ENCODE measurements at regions not wholly inside any gene's neighbourhood (a gene's known extent, or its start where the extent isn't known, plus 50 kb on each side); places are given as distances from the start of the nearest gene placed in this dataset.

GRCh38 chr6:145266432-145267075 is 468.8 kb downstream of the EPM2A start:
- H3K4me1 Mint-ChIP-seq = no peaks in the 10 kb centered on the region
- no peaks in the 10 kb centered on the region for H3K9me3 ChIP-seq (ENCODE audit: control insufficient read depth, low read length, poor library complexity, severe bottlenecking)
- H3K27me3 Mint-ChIP-seq = peaks cover 27% of the 10 kb centered on the region
- H3K36me3 Mint-ChIP-seq (ENCODE audit: low read depth) = no peaks in the 10 kb centered on the region
- no peak overlapping the region for H3K4me3 Mint-ChIP-seq
- DNase-seq (no peak), ATAC-seq (no peak)
- no peak overlapping the region for H3K27ac Mint-ChIP-seq

DNA sequence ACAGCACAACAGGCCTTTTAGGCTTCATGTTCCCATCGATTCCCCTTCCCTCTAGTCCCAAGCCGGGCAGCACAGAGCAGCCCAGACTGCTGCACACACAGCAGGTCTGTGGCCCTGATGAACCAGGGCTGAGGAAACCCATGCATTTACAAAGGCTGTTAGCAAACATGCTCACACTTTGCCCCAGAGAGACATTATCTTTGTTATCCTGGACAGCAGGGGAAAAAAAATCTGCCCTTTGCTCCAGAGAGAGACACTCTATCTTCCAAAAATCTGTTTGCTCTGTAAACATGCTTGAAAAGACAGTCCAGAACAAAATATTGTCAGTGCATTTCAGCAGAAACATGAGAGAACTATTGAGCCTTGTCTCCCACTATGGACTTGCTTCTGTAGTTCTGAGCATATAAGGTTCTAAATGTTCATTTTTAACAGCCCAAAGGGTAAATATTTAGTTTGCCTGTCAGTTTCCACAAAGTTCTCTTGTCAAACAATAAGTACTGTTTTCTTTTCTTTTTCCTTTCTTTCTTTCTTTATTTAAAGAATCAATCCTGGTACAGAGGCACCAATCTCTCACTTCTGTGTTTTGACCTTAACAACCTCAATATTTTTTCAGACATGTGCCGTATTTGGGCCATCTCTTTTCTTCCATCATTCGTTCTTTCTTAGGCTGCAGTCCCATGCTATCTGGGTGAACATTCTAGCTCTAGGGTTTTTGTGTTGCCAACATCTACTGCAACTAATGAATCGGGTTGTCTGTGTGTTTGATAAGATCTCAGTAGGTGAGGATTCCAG is 468.0 kb downstream of the EPM2A start:
- DNase-seq (no peak), ATAC-seq (no peak)
- no peaks in the 10 kb centered on the region for H3K9me3 ChIP-seq (ENCODE audit: control insufficient read depth, low read length, poor library complexity, severe bottlenecking)
- Mint-ChIP-seq H3K27me3 (peaks cover 21% of the 10 kb centered on the region), H3K4me1 (no peaks in the 10 kb centered on the region), H3K36me3 (ENCODE audit: low read depth) (no peaks in the 10 kb centered on the region), H3K4me3 (no peak overlapping the region), H3K27ac (no peak overlapping the region)

DNA sequence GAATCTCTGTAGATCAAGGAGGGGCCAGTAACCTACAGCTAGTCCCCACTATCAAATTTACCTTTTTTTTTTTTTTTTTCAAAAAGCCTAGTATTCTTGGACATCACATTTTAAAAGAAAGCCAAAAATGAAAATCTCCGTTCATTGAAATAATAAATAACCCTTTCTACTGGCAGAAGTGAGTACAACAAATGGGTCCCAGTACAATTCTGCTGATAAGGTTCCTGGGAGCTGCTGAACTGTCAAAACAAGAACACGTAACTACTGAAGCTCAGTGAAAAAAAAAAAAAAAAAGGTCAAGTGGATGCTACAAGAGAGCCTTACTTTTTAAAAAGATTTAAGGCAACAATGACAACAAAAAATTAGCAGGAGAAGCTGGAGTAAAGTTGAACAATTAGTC is 464.9 kb downstream of the EPM2A start:
- H3K9me3 ChIP-seq (ENCODE audit: control insufficient read depth, low read length, poor library complexity, severe bottlenecking) = no peaks in the 10 kb centered on the region
- no peak overlapping the region for H3K4me3 Mint-ChIP-seq
- H3K27me3 Mint-ChIP-seq = peaks cover 15% of the 10 kb centered on the region
- ATAC-seq = no peak
- no peak overlapping the region for H3K27ac Mint-ChIP-seq
- H3K4me1 Mint-ChIP-seq = no peaks in the 10 kb centered on the region
- no peak for DNase-seq
- H3K36me3 Mint-ChIP-seq (ENCODE audit: low read depth) = no peaks in the 10 kb centered on the region

GRCh38 chr6:145271040-145271439 is 464.3 kb downstream of the EPM2A start:
- no peak for DNase-seq

GRCh38 chr6:145271577-145271976 is 463.7 kb downstream of the EPM2A start:
- Mint-ChIP-seq H3K4me3 (no peak overlapping the region), H3K4me1 (no peaks in the 10 kb centered on the region), H3K36me3 (ENCODE audit: low read depth) (no peaks in the 10 kb centered on the region), H3K27ac (no peak overlapping the region), H3K27me3 (peaks cover 15% of the 10 kb centered on the region)
- no peak for DNase-seq
- ATAC-seq = no peak
- H3K9me3 ChIP-seq (ENCODE audit: control insufficient read depth, low read length, poor library complexity, severe bottlenecking) = no peaks in the 10 kb centered on the region

More at GRCh38 chr6:145271040-145271439, 464.3 kb downstream of the EPM2A start:
- H3K27me3 Mint-ChIP-seq = peaks cover 15% of the 10 kb centered on the region
- no peak overlapping the region for H3K4me3 Mint-ChIP-seq
- H3K36me3 Mint-ChIP-seq (ENCODE audit: low read depth) = no peaks in the 10 kb centered on the region
- no peak overlapping the region for H3K27ac Mint-ChIP-seq
- H3K9me3 ChIP-seq (ENCODE audit: control insufficient read depth, low read length, poor library complexity, severe bottlenecking) = no peaks in the 10 kb centered on the region
- H3K4me1 Mint-ChIP-seq = no peaks in the 10 kb centered on the region
- no peak for ATAC-seq

- Mint-ChIP-seq H3K4me3 (no peak overlapping the region), H3K36me3 (ENCODE audit: low read depth) (no peaks in the 10 kb centered on the region), H3K4me1 (no peaks in the 10 kb centered on the region), H3K27me3 (peaks cover 15% of the 10 kb centered on the region), H3K27ac (no peak overlapping the region)
- DNase-seq (no peak), ATAC-seq (no peak)
- H3K9me3 ChIP-seq (ENCODE audit: control insufficient read depth, low read length, poor library complexity, severe bottlenecking) = no peaks in the 10 kb centered on the region
Observed at GRCh38 chr6:145272246-145272645, 463.1 kb downstream of the EPM2A start.

GRCh38 chr6:145273136-145273535 is 462.2 kb downstream of the EPM2A start:
- ATAC-seq = no peak

GRCh38 chr6:145274083-145274482 is 461.2 kb downstream of the EPM2A start:
- DNase-seq (no peak), ATAC-seq (no peak)
- H3K9me3 ChIP-seq (ENCODE audit: control insufficient read depth, low read length, poor library complexity, severe bottlenecking) = no peaks in the 10 kb centered on the region
- no peaks in the 10 kb centered on the region for H3K4me1 Mint-ChIP-seq
- no peak overlapping the region for H3K4me3 Mint-ChIP-seq
- H3K27ac Mint-ChIP-seq = no peak overlapping the region
- no peaks in the 10 kb centered on the region for H3K36me3 Mint-ChIP-seq (ENCODE audit: low read depth)
- H3K27me3 Mint-ChIP-seq = peaks cover 14% of the 10 kb centered on the region

More at GRCh38 chr6:145273136-145273535, 462.2 kb downstream of the EPM2A start:
- H3K27ac Mint-ChIP-seq = no peak overlapping the region
- no peaks in the 10 kb centered on the region for H3K4me1 Mint-ChIP-seq
- H3K4me3 Mint-ChIP-seq = no peak overlapping the region
- H3K9me3 ChIP-seq (ENCODE audit: control insufficient read depth, low read length, poor library complexity, severe bottlenecking) = no peaks in the 10 kb centered on the region
- peaks cover 15% of the 10 kb centered on the region for H3K27me3 Mint-ChIP-seq
- H3K36me3 Mint-ChIP-seq (ENCODE audit: low read depth) = no peaks in the 10 kb centered on the region
- DNase-seq = no peak

DNA sequence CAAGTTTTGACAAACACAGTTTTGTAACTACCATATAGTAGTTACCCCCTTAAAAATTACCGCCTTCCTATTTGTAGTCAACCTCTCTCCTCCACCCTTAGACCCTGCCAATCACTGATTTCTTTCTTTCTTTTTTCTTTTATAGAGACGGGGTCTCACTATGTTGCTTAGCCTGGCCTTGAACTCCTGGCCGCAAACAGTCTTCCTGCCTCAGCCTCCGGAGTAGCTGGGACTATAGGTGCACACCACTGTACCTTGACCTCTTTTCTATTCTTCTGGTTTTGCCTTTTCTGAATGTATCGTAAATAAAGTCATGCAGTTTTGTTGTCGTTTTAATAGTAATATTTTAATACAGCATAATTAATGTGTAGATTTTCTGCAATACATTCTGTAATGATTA is 460.3 kb downstream of the EPM2A start:
- no peak for DNase-seq

GRCh38 chr6:145275787-145276186 is 459.5 kb downstream of the EPM2A start:
- Mint-ChIP-seq H3K36me3 (ENCODE audit: low read depth) (no peaks in the 10 kb centered on the region), H3K4me1 (no peaks in the 10 kb centered on the region), H3K4me3 (no peak overlapping the region), H3K27ac (no peak overlapping the region), H3K27me3 (peaks cover 7% of the 10 kb centered on the region)
- no peak for ATAC-seq
- DNase-seq = no peak
- H3K9me3 ChIP-seq (ENCODE audit: control insufficient read depth, low read length, poor library complexity, severe bottlenecking) = no peaks in the 10 kb centered on the region

More for the DNA sequence above, 460.3 kb downstream of the EPM2A start:
- Mint-ChIP-seq H3K27me3 (peaks cover 7% of the 10 kb centered on the region), H3K4me1 (no peaks in the 10 kb centered on the region), H3K4me3 (no peak overlapping the region), H3K36me3 (ENCODE audit: low read depth) (no peaks in the 10 kb centered on the region), H3K27ac (no peak overlapping the region)
- no peaks in the 10 kb centered on the region for H3K9me3 ChIP-seq (ENCODE audit: control insufficient read depth, low read length, poor library complexity, severe bottlenecking)
- ATAC-seq = no peak

- Mint-ChIP-seq H3K4me3 (no peak overlapping the region), H3K4me1 (no peaks in the 10 kb centered on the region), H3K36me3 (ENCODE audit: low read depth) (no peaks in the 10 kb centered on the region), H3K27me3 (peaks cover 7% of the 10 kb centered on the region), H3K27ac (no peak overlapping the region)
- ATAC-seq (no peak), DNase-seq (no peak)
- no peaks in the 10 kb centered on the region for H3K9me3 ChIP-seq (ENCODE audit: control insufficient read depth, low read length, poor library complexity, severe bottlenecking)
Observed at GRCh38 chr6:145276756-145277155, 458.6 kb downstream of the EPM2A start.

DNA sequence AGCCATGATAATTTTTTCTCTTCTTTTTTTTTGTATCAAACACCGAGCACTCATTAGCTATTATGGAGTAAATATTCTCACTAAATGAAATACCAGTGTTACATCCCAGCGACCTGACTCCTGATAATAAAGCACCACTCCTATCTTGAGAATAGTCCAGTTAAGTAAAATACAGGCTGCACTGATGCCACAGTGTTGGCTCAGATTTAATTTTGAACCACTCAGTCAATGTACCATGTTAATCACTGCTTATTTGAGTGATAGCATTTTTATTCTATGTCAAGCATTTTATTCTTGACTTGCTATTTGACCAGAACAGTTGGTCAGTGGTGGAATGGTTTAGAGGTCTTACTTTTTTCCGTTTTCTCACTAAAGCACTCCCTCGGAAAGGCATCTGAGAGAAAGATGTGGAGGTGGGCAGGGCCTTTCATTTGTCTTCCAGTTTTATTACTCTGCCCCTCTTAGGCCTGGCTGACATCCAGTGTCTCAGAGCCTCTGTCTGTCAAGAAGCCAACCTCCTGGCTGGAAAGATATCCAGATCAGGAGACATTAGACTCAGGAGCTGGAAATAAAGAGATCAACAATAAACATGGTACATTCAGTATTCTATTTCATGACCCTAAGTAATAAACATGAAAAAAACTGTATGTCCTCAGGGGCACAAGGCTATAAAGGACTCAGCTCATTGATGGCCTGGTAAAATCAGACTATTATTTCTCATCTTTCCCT is 457.8 kb downstream of the EPM2A start:
- ATAC-seq (no peak), DNase-seq (no peak)
- Mint-ChIP-seq H3K27me3 (peaks cover 7% of the 10 kb centered on the region), H3K4me3 (no peak overlapping the region), H3K36me3 (ENCODE audit: low read depth) (no peaks in the 10 kb centered on the region), H3K4me1 (no peaks in the 10 kb centered on the region), H3K27ac (no peak overlapping the region)
- H3K9me3 ChIP-seq (ENCODE audit: control insufficient read depth, low read length, poor library complexity, severe bottlenecking) = no peaks in the 10 kb centered on the region

GRCh38 chr6:145278163-145278807 is 457.0 kb downstream of the EPM2A start:
- Mint-ChIP-seq H3K36me3 (ENCODE audit: low read depth) (no peaks in the 10 kb centered on the region), H3K27ac (no peak overlapping the region), H3K4me1 (no peaks in the 10 kb centered on the region), H3K27me3 (peaks cover 7% of the 10 kb centered on the region), H3K4me3 (no peak overlapping the region)
- DNase-seq (no peak), ATAC-seq (no peak)
- H3K9me3 ChIP-seq (ENCODE audit: control insufficient read depth, low read length, poor library complexity, severe bottlenecking) = no peaks in the 10 kb centered on the region

All from T-helper 17 cell (primary cell).